Middle frontal gyrus (tissue), 1 donor: ENCODE measurements at regions not wholly inside any gene's neighbourhood (a gene's known extent, or its start where the extent isn't known, plus 50 kb on each side); places are given as distances from the start of the nearest gene placed in this dataset.
"Not testable (repeated sequence)": the region's sequence is repeated elsewhere in the genome, so short reads cannot be mapped to it uniquely, and the experiment has no call there.

Experiments used
- DNase-seq: peaks from one replicate; pipeline ENCODE4 v3.0.0-alpha.2; 2015; ENCODE audit warnings: low spot score; ENCODE audit errors: extremely low spot score

DNA sequence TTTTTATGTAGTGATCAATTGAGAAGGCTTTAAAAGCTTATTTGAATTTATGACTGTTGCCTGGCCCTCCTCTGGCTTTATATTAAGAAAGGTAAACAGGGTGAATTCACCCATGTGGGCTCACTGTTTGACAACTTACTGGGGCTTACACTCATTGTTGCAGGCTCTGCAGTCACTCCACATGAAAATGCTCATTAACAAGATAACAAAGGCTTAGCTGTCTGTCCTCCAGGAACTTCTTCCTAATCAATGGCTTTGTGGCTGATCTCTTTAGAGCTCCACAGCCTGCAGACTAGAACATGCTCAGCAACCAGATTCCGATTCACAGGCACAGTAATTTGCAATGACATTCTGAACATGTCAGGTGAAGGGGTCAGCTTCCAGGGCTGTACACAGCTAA, 323.2 kb upstream of the MAN1A1 start:
- no peak for DNase-seq

- DNase-seq = no peak
These were observed 321.5 kb upstream of the MAN1A1 start for GRCh38 chr6:119671105-119671504.

DNA sequence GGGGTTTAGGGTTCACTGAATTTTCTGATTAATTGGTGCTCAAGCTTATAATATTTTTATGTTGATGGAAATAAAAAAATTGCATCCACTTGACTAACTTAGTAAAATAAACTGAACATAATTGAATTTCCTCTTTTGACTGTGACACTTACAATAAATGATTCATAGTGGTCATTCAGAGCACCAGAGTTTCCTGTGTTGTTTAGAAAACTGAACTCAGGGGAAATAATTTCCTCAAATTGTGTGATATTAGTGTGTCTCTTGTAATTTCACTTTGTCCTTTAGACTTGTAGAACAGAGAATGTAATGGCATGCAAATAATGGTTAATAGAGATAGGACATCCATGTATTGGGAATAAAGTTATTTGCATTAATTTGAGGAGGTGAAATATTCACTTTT, 319.7 kb upstream of the MAN1A1 start:
- DNase-seq = no peak

DNA sequence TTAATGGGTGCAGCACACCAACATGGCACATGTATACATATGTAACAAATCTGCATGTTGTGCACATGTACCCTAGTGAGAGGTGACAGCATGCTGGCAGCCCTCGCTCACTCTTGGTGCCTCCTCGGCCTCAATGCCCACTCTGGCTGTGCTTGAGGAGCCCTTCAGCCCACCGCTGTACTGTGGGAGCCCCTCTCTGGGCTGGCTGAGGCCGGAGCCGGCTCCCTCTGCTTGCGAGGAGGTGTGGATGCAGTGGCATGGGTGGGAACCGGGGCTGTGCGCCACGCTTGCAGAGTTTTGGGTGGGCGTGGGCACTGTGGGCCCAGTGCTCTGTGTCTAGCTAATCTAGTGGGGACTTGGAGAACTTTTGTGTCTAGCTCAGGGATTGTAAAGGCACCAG, 315.9 kb upstream of the MAN1A1 start:
- DNase-seq = not testable (repeated sequence)

- no peak for DNase-seq
These were observed 312.1 kb upstream of the MAN1A1 start for GRCh38 chr6:119661628-119662027.

DNA sequence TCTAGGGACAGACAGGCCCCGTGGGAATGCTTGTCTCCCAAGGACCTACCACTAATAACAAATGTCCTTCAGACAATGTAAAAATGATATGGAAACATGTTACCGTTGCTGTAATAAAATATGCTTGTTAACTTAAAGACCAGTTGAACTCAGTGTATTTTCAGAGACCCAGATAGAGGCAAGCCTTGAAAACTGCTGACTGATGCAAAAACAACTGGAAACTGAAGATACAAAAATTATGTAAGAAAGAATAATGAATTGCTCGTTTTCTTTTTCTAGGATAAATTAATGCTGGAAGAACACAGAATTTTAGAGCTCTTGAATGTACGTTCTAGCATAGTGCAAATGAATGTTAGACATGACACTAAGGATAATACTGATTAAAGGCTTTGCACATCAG, 311.5 kb upstream of the MAN1A1 start:
- no peak for DNase-seq

- DNase-seq = no peak
These were observed 309.4 kb upstream of the MAN1A1 start for GRCh38 chr6:119658917-119659316.

DNA sequence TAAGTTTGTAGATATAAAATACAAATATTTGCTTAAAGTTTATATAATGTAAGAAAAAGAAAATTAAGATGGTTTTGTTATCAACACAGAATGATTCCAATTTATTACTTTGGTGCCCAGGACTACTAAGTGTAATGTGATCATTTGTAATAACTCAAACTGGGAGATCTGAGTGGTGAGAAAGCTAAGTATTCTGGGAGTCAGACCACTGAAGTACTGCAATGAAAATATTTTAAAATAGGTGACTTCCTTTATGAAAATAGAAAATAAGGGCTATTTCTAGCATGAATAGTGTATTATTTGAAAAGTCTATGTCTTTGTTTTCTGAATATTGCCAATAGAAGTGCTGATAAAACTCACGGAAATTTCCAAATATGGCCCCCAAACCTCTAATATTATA, 305.6 kb upstream of the MAN1A1 start:
- DNase-seq = no peak

GRCh38 chr6:119653329-119653728, 303.8 kb upstream of the MAN1A1 start:
- no peak for DNase-seq

DNA sequence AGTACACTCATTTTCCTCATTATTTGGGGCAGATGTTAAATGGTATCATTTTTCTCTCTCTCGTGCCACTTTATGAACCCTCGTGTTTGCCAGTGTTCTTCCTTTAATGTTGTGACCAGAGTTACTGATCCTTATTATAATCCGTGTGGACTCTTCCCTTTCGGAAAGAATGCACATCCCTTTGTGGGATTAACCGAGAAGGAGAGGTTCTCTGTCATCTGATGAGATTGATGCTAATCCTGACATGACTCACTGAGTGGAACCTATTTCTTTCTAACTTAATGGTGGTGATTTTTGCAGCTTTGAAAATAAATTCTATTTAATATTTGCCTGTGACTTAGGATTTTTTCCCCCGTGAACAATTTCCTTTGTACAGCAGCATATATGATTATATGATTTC, 300.0 kb upstream of the MAN1A1 start:
- DNase-seq = no peak

- no peak for DNase-seq
These were observed 297.7 kb upstream of the MAN1A1 start for GRCh38 chr6:119647309-119647708.

DNA sequence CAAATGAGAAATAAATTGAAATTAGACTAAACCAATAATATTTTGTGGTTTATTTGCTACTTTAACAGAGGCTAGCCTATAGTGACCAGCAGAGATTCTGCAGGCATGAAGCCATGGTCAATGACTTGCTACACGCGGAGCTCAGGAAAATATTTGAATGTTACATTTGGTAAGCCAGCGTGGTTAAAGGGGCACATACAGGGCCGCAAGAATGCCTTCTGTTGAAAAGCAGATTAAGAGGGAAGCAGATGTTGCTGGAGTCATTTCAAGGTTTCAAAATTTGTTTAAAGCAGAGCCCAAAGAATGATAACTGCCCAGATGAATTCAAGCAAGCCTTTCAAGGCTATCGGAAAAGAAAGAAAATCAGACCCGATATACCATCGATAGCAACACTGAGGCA, 294.3 kb upstream of the MAN1A1 start:
- DNase-seq = no peak

- DNase-seq = no peak
These were observed 288.2 kb upstream of the MAN1A1 start for GRCh38 chr6:119637768-119638167.

GRCh38 chr6:119636060-119636459, 286.5 kb upstream of the MAN1A1 start:
- DNase-seq = no peak

DNA sequence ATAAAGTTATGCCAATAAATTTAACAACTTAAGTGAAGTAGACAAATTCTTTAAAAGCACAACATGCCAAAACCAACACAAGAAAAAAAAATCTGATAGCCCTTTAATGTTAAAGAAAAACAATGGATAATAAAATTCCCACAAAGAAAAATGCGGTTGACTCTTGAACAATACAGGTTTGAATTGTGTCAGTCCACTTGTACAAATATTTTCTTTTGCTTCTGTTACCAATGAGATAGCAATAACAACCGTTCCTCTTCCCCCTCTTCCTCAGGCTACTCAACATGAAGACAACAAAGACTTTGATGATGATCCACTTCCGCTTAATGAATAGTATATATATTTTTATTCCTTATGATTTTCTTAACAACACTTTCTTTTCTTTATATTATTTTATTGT, 283.9 kb upstream of the MAN1A1 start:
- no peak for DNase-seq

- no peak for DNase-seq
These were observed 281.1 kb upstream of the MAN1A1 start for GRCh38 chr6:119630561-119631192.

DNA sequence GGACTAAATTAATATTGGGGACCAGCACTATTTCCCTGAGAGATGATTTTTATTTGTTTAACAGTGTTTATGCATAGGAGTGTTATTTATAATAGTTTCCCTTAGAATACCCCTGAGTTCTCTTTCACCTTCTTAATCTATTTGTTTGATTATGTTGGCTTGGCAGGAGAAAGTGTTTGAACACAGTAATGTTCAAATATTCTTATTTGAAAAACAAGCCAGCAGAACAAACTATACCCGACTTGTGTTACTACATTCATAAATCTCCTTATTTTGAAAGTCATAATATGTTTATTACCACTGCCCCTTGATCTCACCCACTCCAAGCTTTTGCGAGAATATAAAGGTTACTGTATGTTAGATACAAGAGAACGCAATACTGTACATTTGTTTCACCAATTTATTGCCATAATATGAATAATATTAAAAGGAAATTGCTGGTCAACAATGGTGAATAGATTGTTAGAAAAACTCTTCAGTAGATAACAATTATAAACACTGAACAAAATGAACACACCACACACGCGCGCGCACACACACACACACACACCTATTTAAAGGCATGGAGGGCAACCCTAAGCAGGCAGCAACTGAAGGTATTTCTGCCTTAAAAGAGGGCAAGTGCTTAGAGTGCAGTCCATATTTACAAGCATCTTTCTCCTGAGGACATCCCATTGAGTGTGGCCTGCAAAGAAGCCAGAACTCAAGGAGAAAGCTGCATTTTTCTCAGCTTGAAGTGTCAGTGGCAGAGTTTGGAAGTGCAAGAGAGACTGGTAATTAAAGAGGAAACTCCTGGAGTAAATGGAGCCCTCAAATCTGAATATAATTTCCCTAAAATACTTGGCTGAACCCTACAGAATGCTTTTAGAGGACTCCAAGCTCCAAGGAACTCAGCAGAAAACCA, 279.4 kb upstream of the MAN1A1 start:
- DNase-seq = no peak

DNA sequence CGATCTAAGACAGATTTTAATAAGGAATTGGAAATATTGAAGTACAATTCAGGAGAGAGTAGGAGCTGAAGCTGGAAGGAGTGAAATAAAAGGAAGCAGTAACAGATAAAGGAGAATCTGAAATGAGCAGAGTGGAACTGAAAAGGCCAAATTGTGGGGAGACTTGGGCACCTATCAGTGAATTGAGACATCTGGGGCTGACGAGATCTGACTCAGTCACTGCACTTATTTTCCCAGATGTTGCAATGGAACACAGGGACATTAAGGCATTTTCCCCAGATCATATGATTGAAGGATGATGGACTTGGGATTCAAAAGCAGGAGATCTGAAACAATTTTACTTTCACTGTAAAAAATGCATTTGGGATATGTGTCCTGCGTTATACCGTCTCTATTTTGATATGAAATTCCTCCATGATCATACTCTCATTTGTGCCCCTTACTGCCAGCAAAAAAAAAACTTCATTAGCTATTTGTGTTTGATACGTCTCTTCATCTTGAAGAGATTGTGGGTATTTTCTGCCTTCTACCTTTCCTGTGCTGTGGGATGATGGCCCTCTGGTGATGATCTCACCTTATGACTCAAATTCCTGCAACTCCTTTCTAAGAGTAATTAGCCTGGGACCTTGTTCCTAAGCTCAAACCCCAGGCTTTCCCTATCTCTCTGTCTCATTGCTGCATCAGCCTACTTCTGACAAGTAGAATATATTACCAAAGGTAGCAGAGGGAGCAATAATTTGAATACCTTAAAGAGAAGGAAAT, 278.5 kb upstream of the MAN1A1 start:
- DNase-seq = no peak

DNA sequence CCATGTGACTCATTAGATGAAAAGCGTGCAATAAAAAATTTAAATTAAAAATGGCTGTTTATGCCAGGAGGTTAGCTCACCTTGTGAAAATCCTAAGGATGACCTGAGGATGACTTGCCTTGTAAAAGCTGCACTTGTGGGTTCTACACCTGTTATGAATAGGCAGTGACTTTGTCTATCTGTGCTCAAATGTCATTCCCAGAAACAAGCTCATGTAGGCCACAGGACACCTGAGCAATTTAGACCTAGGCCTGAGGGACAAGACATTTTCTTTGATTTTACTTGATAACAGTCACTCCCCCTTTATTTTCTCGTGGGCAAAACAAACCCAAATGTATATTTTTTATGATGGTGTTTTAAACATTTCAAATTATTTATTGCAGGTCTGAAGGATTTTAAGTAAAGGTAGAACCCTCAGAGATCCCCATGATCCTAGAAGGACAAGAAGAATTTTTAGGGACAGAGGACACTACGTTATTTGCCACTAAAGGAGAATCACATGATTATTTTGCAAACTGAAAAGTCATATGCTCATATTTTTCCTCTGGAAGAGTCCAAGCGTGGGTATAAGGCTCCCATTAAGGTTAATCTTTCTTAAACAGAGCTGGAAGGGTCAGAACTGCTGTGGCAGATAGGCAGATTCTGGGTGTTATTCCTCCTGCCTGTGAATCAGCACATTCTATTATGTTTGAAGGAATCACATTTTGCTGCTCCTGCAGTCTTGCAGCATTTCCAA, 277.5 kb upstream of the MAN1A1 start:
- DNase-seq = no peak

DNA sequence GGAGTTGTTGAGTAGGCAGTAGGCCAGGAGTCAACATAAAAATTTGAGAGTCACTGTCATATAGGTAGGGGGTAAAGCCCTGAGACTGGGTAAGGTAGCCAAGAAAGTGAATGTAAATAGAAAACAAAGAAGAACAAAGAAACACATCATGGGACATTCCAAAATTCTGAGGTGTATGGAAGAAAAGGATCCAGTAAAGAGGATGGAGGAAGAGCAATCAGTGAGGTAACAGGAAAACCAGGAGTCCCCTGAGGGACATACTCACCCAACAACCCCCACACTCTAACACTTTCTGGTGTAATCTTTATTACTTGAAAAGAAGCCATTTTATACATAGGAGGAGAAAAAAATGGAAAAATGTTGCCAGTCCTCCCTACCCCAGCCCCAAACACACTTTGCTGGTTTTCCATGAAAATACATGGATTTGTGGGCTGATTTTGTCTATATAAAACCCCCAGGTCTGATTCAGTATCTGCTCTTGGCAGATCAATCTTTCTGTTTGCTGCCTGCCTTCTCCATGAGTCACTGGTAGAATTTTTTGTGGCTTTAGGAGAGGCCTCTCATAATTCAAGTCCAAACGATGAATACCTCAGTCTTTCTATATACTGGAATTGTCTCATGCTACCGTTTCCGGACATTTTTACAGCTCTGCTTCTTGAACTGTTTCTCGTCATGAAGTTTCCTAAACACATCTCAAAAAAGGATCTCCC, 271.4 kb upstream of the MAN1A1 start:
- DNase-seq = no peak

DNA sequence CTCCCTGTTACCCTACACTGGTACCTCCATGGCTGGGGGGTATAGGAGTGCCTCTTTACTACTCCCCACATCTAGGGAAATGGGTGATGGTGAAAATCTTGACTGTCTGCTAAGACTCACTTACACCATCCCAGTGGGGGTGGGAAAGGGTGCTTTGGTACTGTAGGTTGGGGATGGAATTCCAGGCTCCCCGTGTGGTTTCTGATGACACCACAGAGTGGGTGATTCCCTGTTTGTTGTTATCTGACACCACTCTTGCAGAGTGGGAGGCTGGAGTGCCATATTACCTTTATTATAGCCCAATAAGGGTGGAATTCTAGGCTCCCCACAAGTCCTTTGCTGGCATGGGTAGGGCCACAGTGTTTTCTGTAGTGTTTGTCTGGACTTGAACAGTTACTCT, 264.6 kb upstream of the MAN1A1 start:
- no peak for DNase-seq
